ENCODE measurements at regions not wholly inside any gene's neighbourhood (a gene's known extent, or its start where the extent isn't known, plus 50 kb on each side); places are given as distances from the start of the nearest gene placed in this dataset.

- TF ChIP-seq CTCF (IDR thresholded peaks at IDR 0.05; ENCODE audit: low read depth, low read length, missing control alignments) = no peak
- DNase-seq (ENCODE audit: low read depth) = no peak
- H3K4me3 ChIP-seq (ENCODE audit: low read depth, low read length) = no peak overlapping the region
These were observed 120.7 kb upstream of the BACH2 start for GRCh38 chr6:90417385-90417784.

GRCh38 chr6:90416322-90416721 lies 119.7 kb upstream of the BACH2 start:
- no peak for TF ChIP-seq CTCF (IDR thresholded peaks at IDR 0.05; ENCODE audit: low read depth, low read length, missing control alignments)
- H3K4me3 ChIP-seq (ENCODE audit: low read depth, low read length) = no peak overlapping the region
- DNase-seq (ENCODE audit: low read depth) = no peak

- no peak for DNase-seq (ENCODE audit: low read depth)
- no peak overlapping the region for H3K4me3 ChIP-seq (ENCODE audit: low read depth, low read length)
- TF ChIP-seq CTCF (IDR thresholded peaks at IDR 0.05; ENCODE audit: low read depth, low read length, missing control alignments) = no peak
These were observed 118.5 kb upstream of the BACH2 start for GRCh38 chr6:90415178-90415577.

- DNase-seq (ENCODE audit: low read depth) = no peak
- TF ChIP-seq CTCF (IDR thresholded peaks at IDR 0.05; ENCODE audit: low read depth, low read length, missing control alignments) = no peak
- H3K4me3 ChIP-seq (ENCODE audit: low read depth, low read length) = no peak overlapping the region
These were observed 117.7 kb upstream of the BACH2 start for GRCh38 chr6:90414352-90414751.

GRCh38 chr6:90413867-90414266 lies 117.2 kb upstream of the BACH2 start:
- DNase-seq (ENCODE audit: low read depth) = no peak
- H3K4me3 ChIP-seq (ENCODE audit: low read depth, low read length) = no peak overlapping the region
- no peak for TF ChIP-seq CTCF (IDR thresholded peaks at IDR 0.05; ENCODE audit: low read depth, low read length, missing control alignments)

- DNase-seq (ENCODE audit: low read depth) = no peak
- TF ChIP-seq CTCF (IDR thresholded peaks at IDR 0.05; ENCODE audit: low read depth, low read length, missing control alignments) = no peak
- H3K4me3 ChIP-seq (ENCODE audit: low read depth, low read length) = no peak overlapping the region
These were observed 116.8 kb upstream of the BACH2 start for GRCh38 chr6:90413396-90413795.

GRCh38 chr6:90412538-90413369 lies 116.1 kb upstream of the BACH2 start:
- no peak for DNase-seq (ENCODE audit: low read depth)
- no peak overlapping the region for H3K4me3 ChIP-seq (ENCODE audit: low read depth, low read length)
- TF ChIP-seq CTCF (IDR thresholded peaks at IDR 0.05; ENCODE audit: low read depth, low read length, missing control alignments) = no peak

Measured in GM12864 (cell line).